ENCODE measurements at regions not wholly inside any gene's neighbourhood (a gene's known extent, or its start where the extent isn't known, plus 50 kb on each side); places are given as distances from the start of the nearest gene placed in this dataset.

GRCh38 chr21:15437883-15438282 is 291.9 kb upstream of the USP25 start:
- TF ChIP-seq, protein P1, sequence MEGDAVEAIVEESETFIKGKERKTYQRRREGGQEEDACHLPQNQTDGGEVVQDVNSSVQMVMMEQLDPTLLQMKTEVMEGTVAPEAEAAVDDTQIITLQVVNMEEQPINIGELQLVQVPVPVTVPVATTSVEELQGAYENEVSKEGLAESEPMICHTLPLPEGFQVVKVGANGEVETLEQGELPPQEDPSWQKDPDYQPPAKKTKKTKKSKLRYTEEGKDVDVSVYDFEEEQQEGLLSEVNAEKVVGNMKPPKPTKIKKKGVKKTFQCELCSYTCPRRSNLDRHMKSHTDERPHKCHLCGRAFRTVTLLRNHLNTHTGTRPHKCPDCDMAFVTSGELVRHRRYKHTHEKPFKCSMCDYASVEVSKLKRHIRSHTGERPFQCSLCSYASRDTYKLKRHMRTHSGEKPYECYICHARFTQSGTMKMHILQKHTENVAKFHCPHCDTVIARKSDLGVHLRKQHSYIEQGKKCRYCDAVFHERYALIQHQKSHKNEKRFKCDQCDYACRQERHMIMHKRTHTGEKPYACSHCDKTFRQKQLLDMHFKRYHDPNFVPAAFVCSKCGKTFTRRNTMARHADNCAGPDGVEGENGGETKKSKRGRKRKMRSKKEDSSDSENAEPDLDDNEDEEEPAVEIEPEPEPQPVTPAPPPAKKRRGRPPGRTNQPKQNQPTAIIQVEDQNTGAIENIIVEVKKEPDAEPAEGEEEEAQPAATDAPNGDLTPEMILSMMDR (IDR thresholded peaks at IDR 0.05; ENCODE audit: insufficient read depth, low read depth, low read length, missing control alignments) = no peak
- peak; percentile 75 for DNase-seq (ENCODE audit: low read depth)

GRCh38 chr21:15439726-15440125 is 290.1 kb upstream of the USP25 start:
- TF ChIP-seq, protein P1 (IDR thresholded peaks at IDR 0.05; ENCODE audit: insufficient read depth, low read depth, low read length, missing control alignments) = no peak
- DNase-seq (ENCODE audit: low read depth) = no peak
- H3K4me3 ChIP-seq (ENCODE audit: low read depth, low read length) = no peak overlapping the region

More at GRCh38 chr21:15437883-15438282, 291.9 kb upstream of the USP25 start:
- no peak overlapping the region for H3K4me3 ChIP-seq (ENCODE audit: low read depth, low read length)

- no peak overlapping the region for H3K4me3 ChIP-seq (ENCODE audit: low read depth, low read length)
- DNase-seq (ENCODE audit: low read depth) = peak; percentile 30
- TF ChIP-seq, protein P1 (IDR thresholded peaks at IDR 0.05; ENCODE audit: insufficient read depth, low read depth, low read length, missing control alignments) = no peak
These were observed 288.7 kb upstream of the USP25 start for GRCh38 chr21:15441060-15441493.

DNA sequence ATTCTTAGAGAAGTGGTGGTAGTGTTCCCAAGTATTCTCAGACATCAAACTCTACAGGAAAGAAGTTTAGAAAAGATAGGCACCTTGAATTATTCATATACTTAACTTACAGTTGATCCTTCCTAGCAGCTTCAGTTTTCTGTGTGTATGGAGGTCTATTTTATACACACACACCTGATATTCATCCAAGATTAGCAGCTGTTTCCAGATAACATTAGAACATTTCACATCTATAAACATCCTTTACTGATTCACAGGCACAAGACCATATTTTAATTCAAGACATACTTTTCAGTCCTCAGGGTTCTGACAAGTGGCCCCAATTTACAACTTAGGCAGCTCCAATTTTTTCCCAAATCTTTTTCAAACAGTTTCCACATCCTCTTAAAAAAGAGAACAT is 287.8 kb upstream of the USP25 start:
- DNase-seq (ENCODE audit: low read depth) = no peak
- H3K4me3 ChIP-seq (ENCODE audit: low read depth, low read length) = no peak overlapping the region
- TF ChIP-seq, protein P1 (IDR thresholded peaks at IDR 0.05; ENCODE audit: insufficient read depth, low read depth, low read length, missing control alignments) = no peak

GRCh38 chr21:15442743-15443469 is 286.9 kb upstream of the USP25 start:
- DNase-seq (ENCODE audit: low read depth) = no peak
- TF ChIP-seq, protein P1 (IDR thresholded peaks at IDR 0.05; ENCODE audit: insufficient read depth, low read depth, low read length, missing control alignments) = no peak

DNA sequence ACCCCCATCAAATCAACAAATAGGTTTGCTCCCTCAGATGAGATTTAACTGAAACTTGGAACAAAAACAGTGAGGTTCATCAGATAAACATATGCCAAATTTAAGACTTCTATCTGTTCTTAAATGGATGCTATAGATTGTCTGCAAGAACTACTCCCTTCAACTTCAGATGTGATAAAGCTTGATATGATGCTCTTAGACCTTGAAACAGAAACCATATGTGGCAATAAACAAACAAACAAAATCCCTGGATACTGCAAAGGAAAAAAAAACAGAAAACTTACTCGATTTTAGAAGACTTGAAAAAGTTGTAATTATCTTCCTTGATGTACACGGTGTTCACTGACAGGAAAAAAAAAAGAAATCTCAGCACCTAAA is 286.1 kb upstream of the USP25 start:
- DNase-seq (ENCODE audit: low read depth) = no peak
- no peak overlapping the region for H3K4me3 ChIP-seq (ENCODE audit: low read depth, low read length)
- TF ChIP-seq, protein P1 (IDR thresholded peaks at IDR 0.05; ENCODE audit: insufficient read depth, low read depth, low read length, missing control alignments) = no peak

More at GRCh38 chr21:15442743-15443469, 286.9 kb upstream of the USP25 start:
- no peak overlapping the region for H3K4me3 ChIP-seq (ENCODE audit: low read depth, low read length)

Measured in GM12865 (cell line).